Caki2 (cell line): ENCODE measurements at regions not wholly inside any gene's neighbourhood (a gene's known extent, or its start where the extent isn't known, plus 50 kb on each side); places are given as distances from the start of the nearest gene placed in this dataset.
A peak's percentile ranks its signal among the peaks of the same experiment; 100 is the strongest.

Experiments used
- DNase-seq: peaks from one replicate; pipeline ENCODE4 v3.0.0-alpha.2; 2015; ENCODE audit warnings: low read depth
- in situ Hi-C: cut with HindIII; loops from 2 replicates; pipeline ENCODE4 v1.10.0; 2016; ENCODE audit warnings: low sequenced_read_pairs, low pct_unique_long_range_greater_than_20kb, mixed read lengths

GRCh38 chr7:84497873-84498272, 303.3 kb upstream of the SEMA3A start:
- in situ Hi-C loops = no loop called here
- no peak for DNase-seq

GRCh38 chr7:84495128-84495527, 300.5 kb upstream of the SEMA3A start:
- DNase-seq = no peak
- in situ Hi-C loops = no loop called here

DNA sequence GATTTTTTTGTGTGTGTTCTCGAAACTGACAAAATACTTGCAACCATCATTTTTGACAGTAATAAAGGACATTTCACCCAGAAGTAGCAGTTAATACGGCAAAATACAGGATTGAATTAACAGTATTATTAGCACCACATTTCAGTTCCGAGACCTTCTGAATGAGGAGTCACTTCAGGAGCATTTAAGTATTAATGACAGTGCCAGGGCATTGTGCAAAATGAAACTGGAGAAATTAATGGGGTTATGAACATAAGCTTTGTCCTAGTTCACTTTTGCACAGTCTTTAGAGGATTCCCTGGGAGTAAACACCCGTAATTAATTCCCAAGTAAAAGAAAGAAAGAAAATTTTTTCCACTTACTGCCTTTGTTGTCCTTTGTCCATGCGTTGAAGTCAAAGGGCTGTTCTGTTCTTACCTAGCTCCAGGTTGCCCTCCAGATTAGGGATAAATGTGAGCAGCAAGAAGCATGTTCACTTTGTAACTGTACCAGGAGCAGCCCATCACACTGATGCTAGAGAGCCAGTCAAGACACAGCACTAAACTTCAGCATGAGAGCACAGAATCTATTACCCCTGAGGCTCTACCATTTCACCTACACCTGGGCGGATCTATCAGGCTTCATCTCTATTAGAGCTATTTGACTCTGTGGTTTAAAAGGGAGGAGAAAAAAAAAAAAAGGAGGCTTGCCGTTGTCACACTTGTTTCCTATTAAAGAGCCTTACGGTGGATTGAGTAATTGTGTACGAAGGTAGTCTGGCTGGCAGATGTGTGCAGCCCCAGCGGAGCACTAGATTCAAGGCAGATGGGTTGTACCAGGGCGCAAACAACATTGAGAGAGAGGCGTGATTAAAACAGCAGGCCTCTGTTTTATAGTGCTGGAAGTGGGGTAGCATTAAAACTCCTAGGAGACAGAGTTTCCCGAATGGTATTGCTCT, 297.8 kb upstream of the SEMA3A start:
- no peak for DNase-seq
- in situ Hi-C loops = no loop called here

DNA sequence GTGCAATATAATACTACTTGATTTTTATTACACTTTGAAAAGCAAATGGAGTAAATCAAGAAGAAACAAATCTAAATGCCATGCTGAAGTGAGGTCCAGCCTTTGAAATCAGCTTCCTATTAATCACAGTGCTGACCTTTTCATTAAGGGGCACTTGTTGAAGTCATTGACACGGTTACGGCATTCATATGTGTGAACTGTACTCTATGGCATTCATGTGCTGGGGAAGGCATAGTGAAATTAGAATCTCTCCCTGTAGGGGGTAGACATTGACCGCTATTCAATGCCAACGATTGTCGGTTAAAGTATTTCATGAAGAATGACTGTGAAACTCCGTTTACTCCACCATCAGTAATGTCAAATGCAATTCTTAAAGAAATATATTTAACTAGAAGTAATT, 296.1 kb upstream of the SEMA3A start:
- no peak for DNase-seq
- in situ Hi-C loops = no loop called here

GRCh38 chr7:84484502-84485079, 290.0 kb upstream of the SEMA3A start:
- in situ Hi-C loops = no loop called here
- no peak for DNase-seq

DNA sequence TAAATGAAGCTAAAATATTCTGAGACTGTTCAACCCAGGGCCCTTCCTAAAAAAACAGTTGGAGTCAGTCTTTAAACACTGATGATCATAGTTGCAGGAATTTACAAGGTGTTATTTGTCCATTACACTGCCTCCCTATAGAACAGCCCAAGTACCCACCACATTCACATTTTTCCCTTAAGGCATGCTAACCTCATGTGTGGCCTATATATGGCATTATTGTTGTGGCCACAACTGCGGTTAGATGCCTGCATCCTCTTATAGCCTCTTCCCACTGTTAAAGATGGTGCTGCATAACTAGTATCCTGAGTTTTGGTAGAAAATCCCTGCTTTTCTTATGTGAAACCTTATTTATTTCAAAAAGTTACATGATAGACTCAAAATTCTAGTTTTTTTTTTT, 287.9 kb upstream of the SEMA3A start:
- in situ Hi-C loops = no loop called here
- DNase-seq = no peak

GRCh38 chr7:84479059-84479458, 284.5 kb upstream of the SEMA3A start:
- no peak for DNase-seq
- in situ Hi-C loops = no loop called here

- DNase-seq = peak; percentile 10
- in situ Hi-C loops = no loop called here
Measured at GRCh38 chr7:84477786-84478478, 283.3 kb upstream of the SEMA3A start.

GRCh38 chr7:84474436-84474835, 279.8 kb upstream of the SEMA3A start:
- in situ Hi-C loops = no loop called here
- DNase-seq = no peak

GRCh38 chr7:84471576-84471975, 277.0 kb upstream of the SEMA3A start:
- in situ Hi-C loops = no loop called here
- no peak for DNase-seq

DNA sequence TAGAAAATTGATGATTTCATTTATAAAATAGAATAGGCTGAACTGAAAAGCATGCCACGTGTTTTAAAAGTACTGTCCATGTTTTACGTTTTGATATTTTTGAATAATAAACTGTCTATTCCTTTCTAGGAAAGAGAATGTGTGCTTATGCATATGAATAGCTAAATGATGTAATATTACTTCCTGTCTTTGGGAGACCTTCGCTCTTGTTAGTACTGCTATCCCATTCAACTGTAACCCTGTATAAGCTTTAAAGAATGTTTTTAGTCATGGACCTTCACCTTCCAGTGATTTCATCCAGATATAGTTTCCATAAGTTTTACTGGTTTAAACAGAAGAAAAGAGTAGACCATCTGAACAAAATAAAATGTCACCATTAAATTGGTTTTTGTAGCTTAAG, 274.4 kb upstream of the SEMA3A start:
- in situ Hi-C loops = no loop called here
- DNase-seq = no peak

DNA sequence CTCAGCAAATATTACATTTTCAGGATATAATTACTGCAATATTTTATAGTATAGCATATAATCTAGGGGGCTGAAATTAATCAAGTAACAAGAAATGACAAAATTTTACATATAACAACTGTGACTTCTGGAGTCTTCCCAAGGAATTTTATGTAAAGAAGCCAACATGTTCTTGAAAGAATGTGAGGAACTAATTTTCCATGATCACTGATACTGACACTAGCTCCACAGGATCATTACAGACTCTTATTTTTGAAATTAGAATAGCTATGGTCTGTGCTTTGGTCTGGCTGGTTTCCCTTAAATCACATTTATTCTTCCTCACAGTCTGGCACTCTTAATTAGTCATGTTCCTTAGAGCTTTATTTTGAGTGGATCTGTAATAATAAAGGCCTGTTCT, 267.7 kb upstream of the SEMA3A start:
- DNase-seq = no peak
- in situ Hi-C loops = no loop called here

GRCh38 chr7:84461093-84461492, 266.5 kb upstream of the SEMA3A start:
- in situ Hi-C loops = no loop called here
- DNase-seq = no peak

GRCh38 chr7:84455788-84456187, 261.2 kb upstream of the SEMA3A start:
- in situ Hi-C loops = no loop called here
- DNase-seq = no peak

DNA sequence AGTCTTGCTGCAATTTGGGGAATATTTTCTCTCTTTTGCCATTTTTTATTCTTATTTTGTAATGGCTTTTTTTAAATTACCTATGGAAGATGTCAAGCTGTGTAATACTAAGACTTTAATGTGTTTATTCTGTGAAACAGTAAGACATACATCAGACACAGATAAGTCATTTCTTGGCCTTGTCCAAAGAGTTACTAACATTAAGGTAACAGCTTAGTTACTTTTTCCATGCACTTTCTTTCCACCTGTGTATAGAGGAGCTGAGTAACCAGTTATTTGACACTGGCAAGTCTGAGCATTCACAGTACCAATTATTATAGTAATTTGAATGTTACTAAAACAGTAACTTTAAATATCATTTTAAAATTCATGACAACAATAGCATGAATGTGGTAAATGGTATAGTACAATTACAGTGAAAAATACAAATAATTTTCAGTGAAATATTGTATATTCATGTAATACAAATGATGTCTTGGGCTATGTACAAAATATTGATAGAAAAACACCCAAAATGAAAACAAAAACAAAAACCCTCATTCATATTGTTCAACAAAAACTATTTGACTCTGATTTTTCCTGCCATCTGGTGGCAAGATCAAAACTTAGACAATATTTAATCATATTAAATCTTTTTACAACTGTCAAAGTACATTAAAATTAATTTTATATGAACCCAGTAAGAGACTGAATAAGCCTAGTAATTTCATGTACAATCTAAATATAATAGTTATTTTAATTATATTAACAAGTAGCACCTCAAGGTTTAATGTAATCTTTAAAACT, 259.8 kb upstream of the SEMA3A start:
- no peak for DNase-seq
- in situ Hi-C loops = no loop called here

DNA sequence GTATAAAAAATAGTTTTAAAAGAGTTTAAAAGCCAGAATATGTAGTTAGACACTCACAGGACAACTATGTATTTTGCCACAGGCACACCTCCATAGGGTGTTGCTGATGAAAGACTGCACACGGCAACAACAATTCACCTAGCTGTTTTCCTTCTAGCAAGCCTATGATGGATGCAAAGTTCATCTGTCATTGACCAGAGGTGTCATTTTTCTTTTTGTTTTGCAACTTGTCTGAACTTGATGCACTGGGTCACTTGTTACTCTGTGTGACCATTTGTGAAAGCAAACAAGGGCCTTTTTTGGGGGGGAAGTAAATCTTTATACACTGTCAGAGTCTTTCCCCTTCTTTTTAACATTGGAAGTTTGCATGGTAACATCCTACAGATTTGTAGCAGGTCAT, 258.0 kb upstream of the SEMA3A start:
- DNase-seq = no peak
- in situ Hi-C loops = no loop called here

- DNase-seq = no peak
- in situ Hi-C loops = no loop called here
Measured at GRCh38 chr7:84450772-84451171, 256.2 kb upstream of the SEMA3A start.

DNA sequence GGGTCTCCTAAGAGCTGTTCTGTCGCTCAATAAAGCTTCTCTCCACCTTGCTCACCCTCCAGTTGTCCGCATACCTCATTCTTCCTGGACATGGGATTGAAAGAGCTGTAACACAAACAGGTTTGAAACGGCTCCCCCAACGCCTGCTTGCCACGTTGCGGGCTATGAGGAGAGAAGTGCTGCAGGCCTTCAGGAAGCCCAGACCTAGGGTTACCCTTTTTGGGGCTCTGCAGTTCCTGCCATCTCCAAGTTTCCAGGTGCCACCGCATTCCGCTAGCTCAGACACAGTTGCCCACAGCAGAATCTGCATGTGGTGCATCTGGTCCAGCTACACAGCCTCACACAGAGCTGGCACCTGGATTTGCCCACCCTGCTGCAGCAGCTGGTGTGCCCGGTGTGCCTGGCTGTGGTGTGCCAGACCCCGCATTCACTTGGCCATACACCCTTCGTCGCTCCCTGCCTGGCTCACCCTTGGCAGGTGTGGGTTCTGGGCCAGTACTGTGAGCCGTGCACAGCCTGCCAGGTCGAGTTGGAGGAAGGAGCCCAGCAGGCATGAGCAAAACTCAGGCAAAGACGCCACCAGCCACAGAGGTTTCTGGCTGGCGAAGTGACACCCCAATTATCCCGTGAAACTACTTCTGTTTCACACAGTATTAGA, 253.2 kb upstream of the SEMA3A start:
- in situ Hi-C loops = no loop called here
- DNase-seq = no peak
